ENCODE measurements at regions not wholly inside any gene's neighbourhood (a gene's known extent, or its start where the extent isn't known, plus 50 kb on each side); places are given as distances from the start of the nearest gene placed in this dataset.

GRCh38 chr2:216300906-216301305 lies 71.4 kb downstream of the MARCHF4 start:
- Histone ChIP-seq H3K4me3 (no peak overlapping the region), H3K36me3 (ENCODE audit: low read depth) (no peaks in the 10 kb centered on the region), H3K27me3 (ENCODE audit: insufficient read depth, low read depth) (no peaks in the 10 kb centered on the region), H3K9me2 (ENCODE audit: insufficient read depth) (no peaks in the 10 kb centered on the region), H3F3A (ENCODE audit: insufficient read depth, low read depth) (no peaks in the 10 kb centered on the region), H2AFZ (no peak overlapping the region), H3K4me2 (no peak overlapping the region), H3K9me3 (ENCODE audit: insufficient read depth, low read depth) (no peaks in the 10 kb centered on the region), H3K4me1 (replicated peaks; ENCODE audit: insufficient read depth) (peaks cover 4% of the 10 kb centered on the region; the same call in 1 of the 2 replicates), H4K20me1 (ENCODE audit: insufficient read depth) (no peaks in the 10 kb centered on the region), H3K79me2 (ENCODE audit: low read depth) (no peaks in the 10 kb centered on the region), H3K27ac (no peak overlapping the region)
- intact Hi-C loops (cut with micrococcal nuclease; ENCODE audit: unreplicated experiment): no loop called here
- POLR2A ChIA-PET (ENCODE audit: unreplicated experiment): no interaction called here
- BruUV-seq (replicated peaks): no TSS peak
- no peak for DNase-seq
- TF ChIP-seq CTCF (conservative IDR thresholded peaks at IDR 0.05) (no peak), EZH2 (IDR thresholded peaks at IDR 0.05; ENCODE audit: low read depth) (no peak)
- CTCF ChIA-PET: no interaction called here

GRCh38 chr2:216299588-216299987 lies 72.7 kb downstream of the MARCHF4 start:
- H3K36me3 ChIP-seq (ENCODE audit: low read depth): no peaks in the 10 kb centered on the region
- TF ChIP-seq CTCF (conservative IDR thresholded peaks at IDR 0.05) (no peak), EZH2 (IDR thresholded peaks at IDR 0.05; ENCODE audit: low read depth) (no peak)
- peaks cover 4% of the 10 kb centered on the region; the same call in 1 of the 2 replicates for H3K4me1 ChIP-seq (replicated peaks; ENCODE audit: insufficient read depth)
- no peaks in the 10 kb centered on the region for H3K27me3 ChIP-seq (ENCODE audit: insufficient read depth, low read depth)
- H3K9me2 ChIP-seq (ENCODE audit: insufficient read depth): no peaks in the 10 kb centered on the region
- CTCF ChIA-PET: no interaction called here
- no peak overlapping the region for H3K27ac ChIP-seq
- H3K9me3 ChIP-seq (ENCODE audit: insufficient read depth, low read depth): no peaks in the 10 kb centered on the region
- H3K79me2 ChIP-seq (ENCODE audit: low read depth): no peaks in the 10 kb centered on the region
- POLR2A ChIA-PET (ENCODE audit: unreplicated experiment): interaction anchor here (0.6 kb wide), 1 partner anchor 72 kb away, joined by 4 read pairs; the partner anchor contains the start of gene MARCHF4
- H4K20me1 ChIP-seq (ENCODE audit: insufficient read depth): no peaks in the 10 kb centered on the region
- H3F3A ChIP-seq (ENCODE audit: insufficient read depth, low read depth): no peaks in the 10 kb centered on the region
- BruUV-seq (replicated peaks): no TSS peak
- intact Hi-C loops (cut with micrococcal nuclease; ENCODE audit: unreplicated experiment): no loop called here
- no peak overlapping the region for H2AFZ ChIP-seq
- DNase-seq: no peak
- no peak overlapping the region for H3K4me3 ChIP-seq
- no peak overlapping the region for H3K4me2 ChIP-seq

GRCh38 chr2:216298719-216299495 lies 73.4 kb downstream of the MARCHF4 start:
- H3K79me2 ChIP-seq (ENCODE audit: low read depth): no peaks in the 10 kb centered on the region
- H3K4me3 ChIP-seq: no peak overlapping the region
- ChIA-PET POLR2A (ENCODE audit: unreplicated experiment) (interaction anchor here (0.6 kb wide), 1 partner anchor 73 kb away, joined by 4 read pairs; the partner anchor contains the start of gene MARCHF4), CTCF (no interaction called here)
- no peaks in the 10 kb centered on the region for H3K36me3 ChIP-seq (ENCODE audit: low read depth)
- no peak overlapping the region for H3K4me2 ChIP-seq
- DNase-seq: peak in 1 of 2 experiments; percentile 67
- no peaks in the 10 kb centered on the region for H3F3A ChIP-seq (ENCODE audit: insufficient read depth, low read depth)
- H3K9me3 ChIP-seq (ENCODE audit: insufficient read depth, low read depth): no peaks in the 10 kb centered on the region
- intact Hi-C loops (cut with micrococcal nuclease; ENCODE audit: unreplicated experiment): no loop called here
- H3K9me2 ChIP-seq (ENCODE audit: insufficient read depth): no peaks in the 10 kb centered on the region
- no peaks in the 10 kb centered on the region for H3K27me3 ChIP-seq (ENCODE audit: insufficient read depth, low read depth)
- TF ChIP-seq EZH2 (IDR thresholded peaks at IDR 0.05; ENCODE audit: low read depth): no peak
- no peak overlapping the region for H3K27ac ChIP-seq
- no peak overlapping the region for H2AFZ ChIP-seq
- no TSS peak for BruUV-seq (replicated peaks)
- peaks cover 7% of the 10 kb centered on the region; the same call in 1 of the 2 replicates for H3K4me1 ChIP-seq (replicated peaks; ENCODE audit: insufficient read depth)
- H4K20me1 ChIP-seq (ENCODE audit: insufficient read depth): no peaks in the 10 kb centered on the region
